NCI-H2227 treated with DMSO at 0.1 percent for 48 hours (cell line): ENCODE measurements at regions not wholly inside any gene's neighbourhood (a gene's known extent, or its start where the extent isn't known, plus 50 kb on each side); places are given as distances from the start of the nearest gene placed in this dataset.

Experiments used
- DNase-seq: peaks from one replicate; lab custom pipeline; 2025; lab: John Stamatoyannopoulos, UW

DNA sequence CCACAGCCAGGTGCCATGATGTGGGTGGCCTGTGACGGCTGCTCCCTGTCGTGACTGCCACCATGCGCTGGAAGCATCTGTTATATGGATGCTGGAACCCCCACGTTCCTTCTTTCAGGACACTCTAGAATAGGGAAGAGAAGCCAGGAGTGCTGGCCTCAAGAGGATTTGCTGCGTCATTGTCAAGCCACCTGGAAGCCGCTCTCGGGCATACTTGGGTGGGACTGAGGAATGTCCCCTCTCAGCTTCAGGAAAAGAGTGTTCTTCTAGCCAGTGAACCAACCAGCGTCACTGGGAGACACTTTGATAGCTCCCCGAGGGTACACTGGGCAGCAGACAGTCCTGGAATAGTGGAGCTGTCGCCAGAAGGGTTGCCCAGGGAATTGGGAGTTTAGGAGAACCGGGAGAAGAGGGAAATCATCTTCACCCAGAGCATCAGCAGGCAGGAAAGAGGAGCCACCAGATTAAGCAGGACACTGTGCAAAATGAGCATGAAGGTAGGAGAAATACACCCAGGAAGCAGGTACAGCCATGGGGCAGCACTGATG lies 130.8 kb upstream of the SASH1 start:
- DNase-seq = no peak

DNA sequence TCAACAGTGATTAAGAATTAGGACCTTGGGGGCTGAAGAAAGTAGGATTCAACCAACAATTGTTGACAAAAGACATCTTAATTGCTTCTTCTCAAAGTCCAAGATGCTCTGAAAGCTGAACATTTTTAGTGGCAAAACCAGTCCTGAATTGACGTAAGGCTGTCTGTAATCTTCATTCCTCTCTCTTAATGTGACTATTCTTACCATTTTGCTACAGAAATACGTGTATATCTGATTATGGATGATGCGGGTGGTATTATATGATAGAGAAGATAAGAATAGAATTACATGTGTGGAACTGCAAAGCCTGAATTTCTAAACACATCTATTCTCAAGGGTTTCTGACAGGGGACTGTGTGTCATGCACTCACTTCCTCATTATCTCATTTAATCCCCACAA lies 130.3 kb upstream of the SASH1 start:
- DNase-seq = no peak

DNA sequence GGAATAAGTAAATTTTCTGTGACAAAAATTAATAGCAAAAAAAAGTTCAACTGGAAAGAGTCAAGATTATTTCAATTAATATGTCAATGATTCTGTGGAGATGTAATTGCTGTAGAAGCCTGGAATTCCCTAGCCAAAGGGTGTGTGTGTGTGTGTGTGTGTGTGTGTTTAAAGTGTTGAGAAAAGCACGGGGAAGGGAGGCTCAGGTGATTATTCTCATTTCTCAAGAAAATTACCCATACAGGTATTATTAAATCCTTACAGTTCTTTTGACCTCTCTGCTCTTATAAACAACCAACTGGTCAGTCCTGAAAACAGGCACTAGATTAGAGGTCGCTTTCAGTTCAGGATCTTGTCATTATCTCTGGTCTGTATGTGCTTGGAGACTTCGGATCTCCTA lies 129.3 kb upstream of the SASH1 start:
- DNase-seq = no peak

DNA sequence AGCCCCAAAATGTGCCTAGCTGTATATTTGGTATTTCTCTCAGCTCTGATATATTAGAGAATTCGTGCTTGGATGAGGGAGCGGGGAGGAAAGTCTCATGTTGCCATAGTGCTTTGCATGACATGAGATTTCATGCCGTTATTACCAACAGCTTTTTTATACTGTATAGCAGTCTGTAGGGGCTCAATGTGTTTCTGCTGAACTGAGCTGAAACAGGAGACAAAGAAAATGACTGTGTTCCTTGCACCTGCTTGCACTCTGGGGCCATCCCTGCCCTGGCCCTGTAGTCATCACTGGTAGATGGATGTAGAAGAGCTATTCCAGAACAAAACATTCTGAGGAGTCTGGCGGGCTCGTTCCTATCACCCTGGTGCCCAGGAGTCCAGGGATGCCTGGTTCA lies 128.0 kb upstream of the SASH1 start:
- DNase-seq = no peak

DNA sequence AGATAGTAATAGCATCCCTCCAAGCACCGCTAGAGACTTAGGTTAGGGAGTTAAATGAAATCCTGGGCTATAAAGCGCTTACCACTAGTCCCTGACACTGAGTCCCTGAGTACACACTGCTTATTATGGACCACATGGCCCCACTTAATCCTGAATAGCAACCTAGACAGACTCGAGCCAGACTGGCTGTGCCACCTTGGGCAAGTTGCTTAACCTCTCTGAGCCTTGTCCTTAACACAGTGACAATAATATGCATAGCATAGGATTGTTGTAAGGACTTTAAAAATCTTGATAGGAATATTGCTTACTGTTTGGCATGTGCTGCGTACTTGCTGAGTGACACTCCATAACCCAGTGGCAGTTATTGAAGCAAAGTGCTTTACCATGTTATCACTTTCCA lies 125.6 kb upstream of the SASH1 start:
- DNase-seq = no peak

DNA sequence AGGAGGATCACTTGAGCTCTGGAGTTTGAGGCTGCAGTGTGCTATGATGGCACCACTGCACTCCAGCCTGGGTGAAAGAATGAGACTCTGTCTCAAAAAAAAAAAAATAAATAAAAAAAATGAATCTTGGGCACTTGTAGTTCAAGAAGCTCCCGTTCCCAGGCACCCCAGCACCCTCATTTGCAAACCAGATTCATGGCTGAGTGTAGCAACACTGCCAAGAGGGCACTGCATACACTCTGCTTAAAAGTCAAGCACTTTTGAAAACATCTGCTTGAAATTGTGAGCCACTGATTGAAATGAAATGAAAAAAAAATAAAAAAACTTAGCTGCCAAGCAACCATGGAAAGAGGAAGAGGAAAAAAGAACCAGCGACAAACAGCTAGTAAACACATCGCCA lies 124.7 kb upstream of the SASH1 start:
- no peak for DNase-seq

DNA sequence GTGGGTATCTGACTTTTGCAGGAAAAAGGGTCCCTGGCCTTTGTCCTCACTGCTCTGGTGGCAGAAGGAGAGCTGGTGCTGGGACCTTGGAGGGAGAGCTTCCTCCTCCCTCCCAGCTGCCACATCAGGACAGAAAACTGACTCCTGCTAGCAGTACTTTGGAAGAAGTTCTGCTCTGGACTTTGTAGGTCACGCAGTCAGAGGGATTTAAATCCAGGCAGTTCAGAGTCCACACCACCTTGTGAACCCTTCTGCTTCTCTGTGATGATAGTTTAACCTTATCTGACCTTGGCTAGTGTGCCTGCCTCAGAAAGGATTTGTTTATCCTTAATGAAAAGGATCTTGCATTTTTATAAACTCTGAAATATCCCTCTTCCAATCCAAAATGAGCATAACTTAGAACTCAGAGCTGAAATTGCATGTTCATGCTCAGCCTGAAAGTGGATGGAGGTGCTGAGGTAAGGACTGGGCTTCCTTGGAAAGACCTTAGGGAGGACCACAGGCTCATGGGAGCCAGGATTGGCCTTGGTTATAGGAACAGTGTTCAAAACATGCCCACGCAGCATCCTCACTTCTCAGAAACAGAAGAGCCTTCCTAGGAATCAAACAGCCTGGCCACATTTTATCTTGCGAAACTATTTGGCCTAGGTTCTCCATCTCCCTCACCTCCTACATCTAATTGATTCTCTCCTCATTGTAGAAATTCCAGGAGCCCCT lies 123.9 kb upstream of the SASH1 start:
- no peak for DNase-seq

DNA sequence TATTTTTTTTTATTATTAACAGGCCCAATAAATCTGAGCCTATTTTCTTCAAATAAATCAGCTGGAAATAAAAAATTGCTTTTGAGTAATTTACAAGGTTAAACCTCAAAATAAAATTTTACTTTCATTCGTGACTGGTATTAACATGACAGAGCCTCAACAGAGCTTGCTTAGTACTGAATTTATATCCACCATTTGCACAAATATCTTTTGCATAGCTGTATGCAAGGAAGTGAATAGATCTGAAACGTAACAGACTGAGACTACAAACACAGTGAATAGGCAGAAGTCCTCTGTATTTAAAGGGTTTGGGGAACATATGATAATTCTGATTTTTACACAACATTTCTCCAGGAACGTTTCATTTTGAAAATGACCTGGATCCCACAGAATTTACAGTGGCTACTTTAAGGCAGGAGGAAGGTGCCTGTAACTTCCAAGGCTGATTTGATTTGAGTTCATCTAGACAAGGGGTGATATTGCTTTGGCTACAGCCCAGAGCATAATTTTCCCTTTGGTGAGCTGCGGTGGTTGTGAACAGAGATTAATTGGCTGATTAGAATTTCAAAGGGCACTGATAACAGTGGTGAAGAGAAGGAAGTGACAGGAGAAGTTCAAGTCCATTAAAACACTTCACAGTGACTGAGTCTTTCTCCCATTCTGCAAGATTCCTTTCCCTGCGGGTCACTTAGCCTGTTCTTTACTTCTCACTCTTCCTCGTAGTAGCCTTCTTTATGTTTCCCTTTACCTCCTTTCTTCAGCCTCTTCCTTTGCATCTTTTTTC lies 121.2 kb upstream of the SASH1 start:
- no peak for DNase-seq

DNA sequence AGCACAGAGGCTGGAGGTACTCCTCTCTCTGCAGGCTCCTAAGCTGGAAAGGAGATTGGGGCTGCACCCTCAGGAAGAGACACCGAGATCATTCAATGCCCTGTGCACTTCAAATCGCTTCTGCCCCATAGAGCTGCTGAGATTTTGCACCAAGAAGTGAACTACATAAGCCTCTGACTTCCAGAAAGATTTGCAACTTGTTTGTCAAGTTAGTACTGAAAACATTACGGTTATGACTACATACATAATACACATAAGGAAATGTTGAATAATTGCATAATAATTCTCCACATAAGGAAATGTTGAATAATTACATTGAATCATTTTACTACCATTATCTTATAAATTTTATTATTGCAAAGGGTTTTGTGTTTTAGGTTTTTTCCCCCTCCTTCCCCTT lies 120.3 kb upstream of the SASH1 start:
- DNase-seq = no peak

DNA sequence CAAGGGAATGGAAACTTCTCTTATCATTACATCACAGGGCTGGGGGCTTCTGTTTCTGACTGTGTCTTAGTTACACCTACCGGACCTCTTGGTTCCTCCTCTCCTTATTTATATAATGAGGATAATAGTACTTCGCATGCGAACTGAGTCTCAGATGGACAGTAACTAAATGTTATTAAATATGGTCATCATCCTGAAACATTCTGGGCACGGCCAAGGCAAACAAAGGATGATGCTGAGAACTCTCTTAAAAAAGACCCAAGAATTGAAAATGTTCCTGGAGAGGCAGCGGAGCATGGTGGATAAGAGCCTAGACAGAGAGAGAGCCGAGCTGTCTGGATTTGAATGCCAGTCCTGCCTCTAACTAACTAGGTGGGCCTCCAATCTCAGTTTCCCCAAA lies 119.8 kb upstream of the SASH1 start:
- no peak for DNase-seq

DNA sequence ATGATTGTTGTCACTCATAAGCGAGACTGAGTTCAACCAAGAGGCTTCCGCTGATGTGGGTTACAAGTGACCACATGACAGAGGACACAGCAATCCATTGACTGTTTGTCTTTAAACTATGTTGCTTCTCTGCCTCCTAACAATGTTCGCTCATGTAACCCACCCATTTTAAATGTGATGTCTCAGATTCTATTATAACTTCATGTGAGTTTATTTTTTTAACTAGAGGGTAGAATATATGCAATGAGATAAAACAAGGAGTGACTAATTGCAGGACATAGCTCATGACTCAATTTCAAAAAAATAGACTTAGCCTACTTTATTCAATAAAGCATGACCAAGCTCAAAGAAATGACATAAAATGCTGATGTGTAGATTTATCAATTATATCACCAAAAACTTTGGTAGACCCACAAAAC lies 119.2 kb upstream of the SASH1 start:
- DNase-seq = no peak

DNA sequence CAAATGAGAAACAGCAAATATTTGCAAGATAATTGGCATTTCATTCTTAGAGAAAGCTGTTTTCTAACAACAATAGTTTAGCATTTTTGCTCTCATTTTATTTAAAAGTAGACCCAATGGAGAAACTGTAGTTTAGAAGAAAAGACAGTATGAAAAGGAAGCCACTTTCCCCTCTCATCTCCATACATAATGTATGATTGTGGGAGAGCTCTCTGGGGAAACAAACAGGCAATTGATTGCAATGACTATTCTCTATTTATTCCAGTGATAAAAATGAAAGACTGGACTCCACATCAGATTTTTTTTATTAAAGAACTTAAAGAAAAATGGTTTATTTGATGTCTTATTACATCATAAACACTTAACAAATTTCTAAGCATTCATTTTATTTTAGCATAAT lies 116.8 kb upstream of the SASH1 start:
- no peak for DNase-seq

DNA sequence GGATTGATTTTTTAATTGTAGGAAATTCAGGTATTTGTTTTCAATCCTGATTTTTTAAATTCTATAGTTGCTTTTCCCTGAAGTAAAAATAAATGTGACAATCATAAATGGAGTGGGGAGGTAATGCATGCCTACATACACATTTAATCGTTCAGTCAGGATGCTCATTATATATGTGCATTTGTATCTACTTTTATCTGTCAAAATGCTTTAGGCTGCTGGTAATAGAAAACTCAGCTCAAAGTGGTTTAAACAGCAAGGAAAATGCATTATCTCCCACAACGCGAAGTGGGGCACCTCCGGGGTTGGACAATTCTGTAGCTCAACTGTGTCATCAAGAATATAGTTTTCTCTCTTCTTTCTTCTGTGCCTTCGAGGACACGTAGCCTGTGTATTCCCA lies 116.4 kb upstream of the SASH1 start:
- no peak for DNase-seq

DNA sequence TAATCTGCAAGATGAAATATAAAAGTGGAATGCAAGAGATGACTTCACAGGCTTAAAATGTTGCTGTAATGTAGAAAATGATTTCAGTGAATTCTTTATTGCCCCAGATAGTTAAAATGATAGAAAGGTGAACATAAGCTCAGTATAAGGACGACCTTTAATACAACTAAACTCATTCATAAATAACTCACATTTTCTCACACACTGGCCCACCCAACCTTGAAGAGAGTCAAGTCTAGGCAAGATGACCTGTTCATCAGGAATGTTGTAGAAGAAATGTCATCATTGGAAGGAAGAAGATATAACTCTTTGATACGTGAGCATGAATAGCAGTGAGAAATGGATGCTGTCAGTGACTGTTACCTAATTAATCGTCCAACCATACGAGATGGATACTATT lies 111.1 kb upstream of the SASH1 start:
- DNase-seq = no peak

DNA sequence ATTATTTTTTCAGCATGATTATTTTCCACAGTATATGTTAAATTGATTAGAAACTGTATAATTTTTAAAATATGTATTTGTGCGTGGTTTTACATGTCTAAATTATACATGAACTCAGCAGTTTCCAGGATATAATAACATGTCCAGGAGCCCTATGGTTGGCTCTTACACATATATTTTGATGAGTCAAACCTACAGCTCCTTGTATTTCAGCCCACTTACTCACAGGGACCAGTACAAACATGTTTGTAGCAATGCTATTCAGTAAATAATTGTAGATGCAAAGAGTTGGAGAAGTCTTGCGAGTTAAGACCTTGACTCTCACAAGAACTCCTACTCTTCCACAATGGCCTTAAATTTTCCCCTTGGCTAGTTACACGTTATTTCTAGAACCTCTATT lies 107.2 kb upstream of the SASH1 start:
- no peak for DNase-seq

DNA sequence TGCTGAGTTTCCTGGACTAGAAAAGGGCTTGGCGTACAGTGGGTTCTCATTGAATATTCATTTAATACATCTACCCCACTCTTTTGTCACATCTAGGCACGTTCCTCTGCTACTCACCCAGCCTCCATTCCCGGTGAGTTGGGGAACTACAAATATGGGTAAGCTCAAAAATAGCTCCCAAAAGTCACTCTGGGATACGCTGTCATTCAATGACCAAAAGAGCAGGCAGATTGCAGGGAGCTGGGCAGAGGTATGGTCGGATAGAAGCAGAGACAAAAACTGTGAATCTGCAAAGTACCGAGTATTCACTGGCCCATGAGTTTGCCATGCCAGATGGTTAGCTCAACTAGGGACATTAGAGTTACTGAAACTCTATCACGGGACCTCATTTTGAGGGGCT lies 103.9 kb upstream of the SASH1 start:
- no peak for DNase-seq

DNA sequence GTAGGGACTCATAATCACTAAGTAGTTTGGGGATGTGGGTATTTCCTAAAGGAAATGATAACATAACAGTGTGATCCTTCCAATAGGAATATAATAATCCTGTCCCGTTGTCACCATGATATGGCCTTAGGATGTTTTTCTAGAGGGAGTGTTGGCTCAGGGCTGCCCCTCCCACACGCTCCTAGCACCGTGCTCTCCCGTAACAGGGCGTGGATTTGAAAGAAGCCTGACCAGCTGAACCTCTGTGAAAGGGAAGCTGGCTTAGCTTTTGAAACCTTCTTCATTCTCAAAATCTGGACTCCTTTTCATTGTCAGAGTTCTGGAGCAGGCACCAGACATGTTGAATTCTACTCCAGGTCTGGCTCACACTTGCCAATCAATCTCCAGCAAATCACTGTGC lies 103.4 kb upstream of the SASH1 start:
- no peak for DNase-seq

DNA sequence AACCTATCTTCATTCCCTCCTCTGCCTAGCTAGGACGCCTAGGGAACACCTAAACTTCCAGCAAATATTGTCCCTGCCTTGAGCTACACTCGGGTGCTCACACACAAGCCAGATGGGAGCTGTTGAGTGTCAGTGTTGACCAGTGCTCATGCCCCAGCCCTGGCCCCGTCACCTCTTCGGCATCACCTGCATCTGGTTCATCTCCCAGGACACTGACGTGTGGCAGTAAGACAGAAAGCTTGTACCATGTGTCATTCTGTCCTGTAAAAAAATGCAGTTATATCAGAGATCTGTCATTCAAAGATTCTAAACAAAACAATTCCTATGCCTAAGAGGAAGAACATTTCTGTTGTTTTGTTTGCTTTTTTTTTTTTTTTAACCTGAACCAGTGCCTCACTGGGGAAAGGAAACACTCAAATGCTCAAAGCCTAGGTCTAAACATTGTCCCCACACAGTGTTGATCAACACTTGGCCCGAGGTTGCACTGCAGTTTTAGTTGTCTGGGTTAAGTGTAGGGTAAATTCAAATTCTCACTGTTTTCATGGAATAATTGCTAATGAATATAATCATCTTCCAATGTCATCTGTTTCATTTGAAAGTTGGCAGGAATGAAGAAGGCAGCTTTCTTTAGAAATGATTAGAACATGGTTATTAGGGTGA lies 102.7 kb upstream of the SASH1 start:
- no peak for DNase-seq

DNA sequence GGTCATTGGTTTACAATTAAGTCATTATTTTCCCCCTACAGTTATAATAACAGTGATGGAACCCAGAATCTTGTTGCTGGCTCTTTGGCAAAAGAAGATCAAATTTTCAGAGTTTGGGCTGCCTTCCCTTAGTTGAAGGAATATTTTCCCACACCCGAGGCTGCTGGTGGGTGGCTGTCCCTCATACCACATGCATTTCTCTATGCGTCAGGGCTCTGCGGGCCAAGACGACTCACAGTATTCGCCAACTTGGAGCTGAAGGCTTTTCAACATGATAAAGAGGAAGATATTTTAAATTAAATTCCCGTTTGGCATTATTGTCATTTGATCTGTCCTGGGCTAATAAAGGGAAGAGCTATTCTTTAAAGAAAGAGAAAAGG lies 102.2 kb upstream of the SASH1 start:
- no peak for DNase-seq

DNA sequence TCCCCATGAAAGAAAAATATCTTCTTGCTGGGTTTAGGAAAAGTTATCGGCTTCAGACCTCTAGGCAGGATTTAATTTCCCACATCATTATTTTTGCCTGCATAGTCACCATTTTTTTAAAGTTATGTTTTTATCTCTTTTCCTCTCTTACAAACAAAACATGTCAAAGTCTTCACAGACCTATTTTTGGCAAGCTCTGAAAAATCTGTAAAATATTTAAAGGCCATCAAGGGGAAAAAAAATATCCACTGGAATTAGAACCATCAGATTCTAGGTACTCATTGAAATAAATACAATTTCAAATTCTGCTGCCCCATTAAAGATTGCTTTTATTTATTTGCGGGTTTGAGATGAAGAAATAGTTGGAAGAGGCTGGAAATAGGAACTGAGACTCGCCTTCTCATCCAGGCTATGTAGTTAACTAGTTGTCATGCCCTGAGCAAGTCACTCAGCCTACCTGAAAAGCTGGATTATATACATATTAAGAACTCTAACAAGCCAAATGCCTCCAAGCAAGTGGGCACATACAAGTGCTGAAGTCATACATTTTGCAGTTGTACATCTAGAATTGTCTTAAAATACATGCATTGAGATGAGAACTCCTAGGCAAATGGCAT lies 101.7 kb upstream of the SASH1 start:
- DNase-seq = no peak

DNA sequence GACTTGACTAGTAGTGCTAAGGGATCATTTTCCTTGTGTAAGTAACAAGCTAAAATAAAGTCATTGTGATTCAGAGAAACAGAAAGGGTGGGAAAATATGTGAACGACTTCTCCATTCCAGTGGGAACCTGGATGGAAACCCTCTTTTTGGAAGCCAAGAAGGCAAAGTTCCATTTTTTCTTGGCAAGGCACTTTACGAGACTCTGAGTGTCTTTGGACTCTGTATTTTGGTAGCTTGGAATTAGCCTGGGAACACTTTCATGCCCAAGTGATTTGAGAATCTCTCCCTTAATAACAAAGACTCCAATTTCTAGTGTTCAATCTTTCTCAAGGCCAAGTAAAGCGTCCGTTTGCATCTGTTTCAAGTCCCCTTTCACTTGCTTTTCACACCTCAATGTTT lies 100.5 kb upstream of the SASH1 start:
- no peak for DNase-seq

DNA sequence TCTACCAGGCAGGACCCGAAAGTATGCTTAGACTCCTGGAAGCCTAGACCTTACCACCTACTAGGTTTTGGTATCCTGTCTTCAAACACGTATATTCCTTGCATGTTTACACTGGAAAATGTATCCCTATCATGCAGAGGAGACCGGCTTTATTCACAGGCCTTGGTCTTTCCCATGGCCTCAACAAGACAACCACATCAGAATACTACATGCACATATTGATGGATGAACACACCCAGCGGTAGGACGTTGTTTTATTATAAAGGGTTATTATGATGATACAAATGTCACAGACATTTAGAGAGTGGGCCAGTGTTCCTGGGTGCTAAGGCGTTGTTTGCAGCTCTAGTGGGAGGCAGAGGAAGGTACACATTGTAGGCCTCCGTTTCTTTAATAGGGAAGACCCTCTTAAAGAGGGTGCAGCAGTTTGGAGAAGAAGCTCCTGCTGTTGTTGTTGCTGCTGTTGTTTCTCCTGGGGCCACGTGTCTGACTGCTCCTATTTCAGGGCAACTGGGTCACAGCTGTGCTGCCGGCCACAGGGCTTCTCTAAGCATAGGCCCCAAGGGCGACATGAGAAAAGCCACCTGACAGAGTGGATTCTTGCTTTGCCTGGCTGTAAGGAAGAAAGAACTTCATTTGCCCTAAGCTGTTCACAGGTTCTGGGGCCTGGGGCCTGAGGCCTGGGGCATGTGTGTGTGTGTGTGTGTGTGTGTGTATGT lies 98.3 kb upstream of the SASH1 start:
- DNase-seq = no peak
